Ovary (tissue), 7 donors: ENCODE measurements at regions not wholly inside any gene's neighbourhood (a gene's known extent, or its start where the extent isn't known, plus 50 kb on each side); places are given as distances from the start of the nearest gene placed in this dataset.

ENCODE experiments used
- DNase-seq, 5 donors: peaks; one replicate each; pipeline ENCODE4 v3.0.0-alpha.2; 2019 to 2020
- H3K27ac ChIP-seq, 2 donors: fragments of 200-600 bp; one replicate each; pipeline versions ENCODE4 v1.5.1 to v1.8.0; 2019 to 2022
- H3K27me3 ChIP-seq: fragments of 200-600 bp; one replicate; pipeline ENCODE4 v1.8.0; 2022
- H3K36me3 ChIP-seq: fragments of 200-600 bp; sonication (generic); one replicate; pipeline ENCODE4 v1.5.1; 2019
- H3K4me1 ChIP-seq: one replicate; pipeline ENCODE4 v1.8.1; 2013; ENCODE audit warnings: mild to moderate bottlenecking, moderate library complexity; ENCODE audit not compliant: insufficient read depth
- H3K4me3 ChIP-seq: fragments of 200-600 bp; sonication (generic); one replicate; pipeline ENCODE4 v1.5.1; 2017
- H3K9me3 ChIP-seq, 2 donors: fragments of 200-600 bp in 1 of 2; sonication (generic) in 1 of 2; one replicate each; pipeline versions ENCODE4 v1.5.1 to v1.8.1; 2013 to 2019; ENCODE audit warnings: mild to moderate bottlenecking in 1 of 2, moderate library complexity in 1 of 2
- EP300 ChIP-seq: sonication (generic); formaldehyde crosslinking; IDR thresholded peaks from one replicate; pipeline ENCODE4 v1.6.1; 2017; ENCODE audit warnings: antibody characterized with exemption
- POLR2A ChIP-seq: fragments of 450-650 bp; IDR thresholded peaks from one replicate; pipeline ENCODE4 v1.6.1; 2017; ENCODE audit warnings: antibody characterized with exemption, mild to moderate bottlenecking, moderate library complexity
- WGBS, 3 donors: extraction: QIAGEN DNeasy Blood & Tissue Kit in 1 of 3; methylation state at CpG; one replicate each; pipeline versions ENCODE4 v1.1.5 to v1.1.7; 2013 to 2017; 5-methylcytosine and 5-hydroxymethylcytosine counted together
- intact Hi-C, 4 donors: fragments of 100-400 bp; cut with DNase I; formaldehyde crosslinking; loops; one replicate each; pipeline versions ENCODE4 v1.11.0 to v1.15.1; 2022 to 2023
- TF ChIP-seq, protein P1 (sequence below), 3 donors: fragments of 450-650 bp in 2 of 3; fragments of 200-600 bp in 1 of 3; IDR thresholded peaks; one replicate each; pipeline versions ENCODE4 v1.5.1 to v1.8.0; 2016 to 2022; ENCODE audit warnings: antibody characterized with exemption in 3 of 3, mild to moderate bottlenecking in 1 of 3
- donor health status: DM: no; HTN: no; CAD: no; lungs with moderate emphysema.
- donor health status: DM: no; HTN: no; CAD: no.
- donor health status: Bipolar disorder and iron deficiency.
- donor health status: DM: no; HTN: no; CAD: no.
- donor health status: DM: yes; HTN: yes; CAD: no.

DNA sequence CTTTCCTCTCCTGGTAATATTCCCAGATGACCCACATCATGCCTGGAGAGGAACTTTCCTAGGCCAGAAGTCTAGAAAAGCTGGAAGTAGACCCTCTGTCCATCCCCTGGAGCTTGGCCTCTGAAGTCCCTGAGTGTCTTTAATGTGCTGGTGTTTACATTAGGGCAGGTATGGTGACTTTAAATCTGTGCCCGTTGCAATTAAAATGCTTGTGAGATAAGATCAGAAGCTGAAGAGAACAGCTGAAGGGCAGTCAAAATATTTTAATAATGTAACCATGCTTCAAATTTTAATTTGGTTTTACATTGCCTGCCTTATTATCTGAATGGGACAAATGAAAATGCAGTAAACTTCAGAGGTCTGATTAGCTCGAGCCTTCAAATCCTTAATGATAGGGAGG lies 1022.5 kb downstream of the BCL11B start:
- H3K36me3 ChIP-seq = no peaks in the 10 kb centered on the region
- H3K9me3 ChIP-seq = no peaks in the 10 kb centered on the region
- TF ChIP-seq POLR2A (no peak), EP300 (no peak)
- TF ChIP-seq, protein P1, sequence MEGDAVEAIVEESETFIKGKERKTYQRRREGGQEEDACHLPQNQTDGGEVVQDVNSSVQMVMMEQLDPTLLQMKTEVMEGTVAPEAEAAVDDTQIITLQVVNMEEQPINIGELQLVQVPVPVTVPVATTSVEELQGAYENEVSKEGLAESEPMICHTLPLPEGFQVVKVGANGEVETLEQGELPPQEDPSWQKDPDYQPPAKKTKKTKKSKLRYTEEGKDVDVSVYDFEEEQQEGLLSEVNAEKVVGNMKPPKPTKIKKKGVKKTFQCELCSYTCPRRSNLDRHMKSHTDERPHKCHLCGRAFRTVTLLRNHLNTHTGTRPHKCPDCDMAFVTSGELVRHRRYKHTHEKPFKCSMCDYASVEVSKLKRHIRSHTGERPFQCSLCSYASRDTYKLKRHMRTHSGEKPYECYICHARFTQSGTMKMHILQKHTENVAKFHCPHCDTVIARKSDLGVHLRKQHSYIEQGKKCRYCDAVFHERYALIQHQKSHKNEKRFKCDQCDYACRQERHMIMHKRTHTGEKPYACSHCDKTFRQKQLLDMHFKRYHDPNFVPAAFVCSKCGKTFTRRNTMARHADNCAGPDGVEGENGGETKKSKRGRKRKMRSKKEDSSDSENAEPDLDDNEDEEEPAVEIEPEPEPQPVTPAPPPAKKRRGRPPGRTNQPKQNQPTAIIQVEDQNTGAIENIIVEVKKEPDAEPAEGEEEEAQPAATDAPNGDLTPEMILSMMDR (IDR thresholded peaks at IDR 0.05) = no peak
- H3K4me3 ChIP-seq = no peak overlapping the region
- intact Hi-C loops = no loop called here
- no peak for DNase-seq
- WGBS, 3 donors = 20 to 45% (median 21%) methylated on average over 2 of the region's 2 CpGs
- no peak overlapping the region for H3K27ac ChIP-seq
- no peaks in the 10 kb centered on the region for H3K4me1 ChIP-seq
- no peaks in the 10 kb centered on the region for H3K27me3 ChIP-seq

DNA sequence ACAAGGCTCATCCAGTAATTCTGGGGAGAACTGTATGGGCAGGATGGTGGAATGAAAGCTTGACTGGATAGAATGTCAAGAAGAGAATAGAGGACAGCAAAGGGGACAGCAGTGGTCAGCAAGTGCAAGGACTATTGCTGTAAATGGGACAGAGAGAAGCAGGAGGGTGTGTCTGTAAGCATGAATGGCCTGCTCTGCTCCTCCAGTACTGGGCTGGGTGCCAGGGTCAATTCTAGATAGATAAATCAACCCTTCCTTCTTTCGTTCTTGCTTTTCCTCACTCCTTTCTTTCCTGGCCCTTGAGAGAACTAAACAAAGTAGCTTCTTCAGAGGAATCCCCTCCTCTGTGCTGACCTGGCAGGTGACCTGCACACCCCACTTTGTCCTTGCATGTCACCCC lies 1019.2 kb downstream of the BCL11B start:
- no peak for DNase-seq
- Histone ChIP-seq H3K4me1 (no peaks in the 10 kb centered on the region), H3K27ac (no peak overlapping the region), H3K27me3 (no peaks in the 10 kb centered on the region), H3K36me3 (no peaks in the 10 kb centered on the region), H3K9me3 (no peaks in the 10 kb centered on the region), H3K4me3 (no peak overlapping the region)
- TF ChIP-seq POLR2A (no peak), EP300 (no peak)
- TF ChIP-seq, protein P1 (IDR thresholded peaks at IDR 0.05) = no peak
- 12 to 30% (median 23%) methylated on average over 1 of the region's 1 CpG for WGBS, 3 donors
- intact Hi-C loops = no loop called here

DNA sequence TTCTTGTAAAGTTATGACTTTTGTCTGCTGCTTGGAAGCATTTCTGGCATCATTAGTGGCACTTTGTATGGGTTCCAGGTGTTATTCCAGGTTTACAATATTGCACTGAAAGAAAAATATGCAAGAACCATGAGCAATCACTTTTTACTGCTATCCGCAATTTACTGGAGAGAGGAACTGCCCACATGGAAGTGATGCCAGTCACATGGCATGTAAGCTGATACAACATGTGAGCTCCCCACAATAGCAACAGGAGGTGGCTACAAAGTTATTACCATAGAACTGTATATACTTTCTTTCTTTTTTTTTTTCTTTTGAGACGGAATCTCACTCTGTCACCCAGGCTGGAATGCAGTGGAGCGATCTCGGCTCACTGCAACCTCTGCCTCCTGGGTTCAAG lies 1012.1 kb downstream of the BCL11B start:
- Histone ChIP-seq H3K4me1 (no peaks in the 10 kb centered on the region), H3K27ac (no peak overlapping the region), H3K9me3 (no peaks in the 10 kb centered on the region), H3K27me3 (no peaks in the 10 kb centered on the region), H3K36me3 (no peaks in the 10 kb centered on the region), H3K4me3 (no peak overlapping the region)
- TF ChIP-seq EP300 = no peak
- TF ChIP-seq POLR2A = no peak
- TF ChIP-seq, protein P1 (IDR thresholded peaks at IDR 0.05) = no peak
- 60 to 75% (median 61%) methylated on average over 4 of the region's 4 CpGs for WGBS, 3 donors
- intact Hi-C loops = no loop called here
- no peak for DNase-seq

DNA sequence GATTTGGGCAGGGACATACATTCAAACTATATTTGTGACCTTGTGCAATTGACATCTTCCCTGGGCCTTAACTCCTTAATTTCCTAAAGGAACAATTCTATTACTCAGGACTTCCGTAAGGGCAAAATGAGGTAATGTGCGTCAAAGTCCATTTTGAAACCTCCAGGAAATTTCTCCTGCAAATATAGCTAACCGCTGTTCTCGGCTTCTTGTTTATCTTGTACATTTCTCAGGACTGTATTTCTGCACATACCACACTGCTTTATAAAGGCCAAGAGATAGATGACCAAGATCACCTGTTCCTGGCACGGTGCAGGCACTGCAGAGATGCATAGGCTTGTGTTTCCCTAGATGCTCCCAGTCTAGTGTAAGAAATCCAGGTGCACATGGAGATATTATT lies 1009.4 kb downstream of the BCL11B start:
- H3K27me3 ChIP-seq = no peaks in the 10 kb centered on the region
- H3K36me3 ChIP-seq = no peaks in the 10 kb centered on the region
- DNase-seq = no peak
- intact Hi-C loops = no loop called here
- H3K9me3 ChIP-seq = no peaks in the 10 kb centered on the region
- no peaks in the 10 kb centered on the region for H3K4me1 ChIP-seq
- no peak overlapping the region for H3K4me3 ChIP-seq
- TF ChIP-seq, protein P1 (IDR thresholded peaks at IDR 0.05) = no peak
- TF ChIP-seq EP300 = no peak
- TF ChIP-seq POLR2A = no peak
- H3K27ac ChIP-seq = no peak overlapping the region
- 87 to 90% (median 90%) methylated on average over 5 of the region's 5 CpGs for whole genome bisulfite sequencing, 3 donors

DNA sequence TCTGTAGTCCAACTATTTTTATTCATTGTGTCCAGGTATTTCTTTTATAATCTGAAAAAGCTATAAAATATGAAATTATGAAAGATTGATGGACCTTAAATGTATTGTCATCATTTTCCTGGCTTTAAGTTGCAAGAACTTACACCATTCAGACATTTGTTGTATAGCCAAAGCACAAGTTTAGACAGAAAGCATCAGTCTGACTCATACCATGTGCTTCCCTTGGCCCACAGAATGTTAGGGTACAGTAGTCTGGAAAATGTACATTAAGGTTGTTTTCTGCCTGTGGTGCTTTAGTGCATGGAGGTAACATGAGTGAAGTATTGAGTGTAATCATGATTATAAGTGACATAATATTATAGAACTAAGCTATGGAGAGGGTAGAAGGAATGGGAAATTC lies 1002.5 kb downstream of the BCL11B start:
- Histone ChIP-seq H3K27me3 (no peaks in the 10 kb centered on the region), H3K4me3 (no peak overlapping the region), H3K9me3 (no peaks in the 10 kb centered on the region), H3K27ac (no peak overlapping the region), H3K36me3 (no peaks in the 10 kb centered on the region), H3K4me1 (no peaks in the 10 kb centered on the region)
- intact Hi-C loops = no loop called here
- TF ChIP-seq, protein P1 (IDR thresholded peaks at IDR 0.05) = no peak
- no peak for TF ChIP-seq POLR2A
- TF ChIP-seq EP300 = no peak
- no peak for DNase-seq
